K562 (cell line): ENCODE measurements at regions not wholly inside any gene's neighbourhood (a gene's known extent, or its start where the extent isn't known, plus 50 kb on each side); places are given as distances from the start of the nearest gene placed in this dataset.

Experiments
- BRCA1 ChIP-seq, 2 experiments: fragments of 450-650 bp in 1 of 2; sonication (generic) in 1 of 2; formaldehyde crosslinking in 1 of 2; IDR thresholded peaks; 2 replicates each; pipeline versions ENCODE4 v1.5.0 to v1.6.1; 2017 to 2020; ENCODE audit warnings: mild to moderate bottlenecking in 1 of 2, missing genetic modification reagents in 1 of 2
- FUS ChIP-seq: fragments of 200-400 bp; formaldehyde crosslinking; optimal IDR thresholded peaks from 2 replicates; pipeline ENCODE3; 2017; ENCODE audit warnings: low read depth, low read length
- HDAC8 ChIP-seq: fragments of 450-650 bp; IDR thresholded peaks from 2 replicates; pipeline ENCODE4 v1.6.1; 2016; ENCODE audit warnings: mild to moderate bottlenecking, missing genetic modification characterization, moderate library complexity, missing compliant biosample characterization
- KLF6 ChIP-seq: fragments of 250-450 bp; sonication (Bioruptor Pico); IDR thresholded peaks from 2 replicates; pipeline ENCODE4 v1.4.0; 2020; ENCODE audit warnings: mild to moderate bottlenecking, moderate library complexity, borderline replicate concordance
- MYBL2 ChIP-seq, 2 experiments: fragments of 450-650 bp in 1 of 2; sonication (generic) in 1 of 2; formaldehyde crosslinking in 1 of 2; IDR thresholded peaks; 2 replicates each; pipeline versions ENCODE4 v1.6.1 to v1.8.1; 2017 to 2022; ENCODE audit warnings: borderline replicate concordance in 1 of 2, inconsistent platforms in 1 of 2, low read depth in 1 of 2, mild to moderate bottlenecking in 1 of 2, missing genetic modification reagents in 1 of 2, moderate library complexity in 1 of 2
- RAD51 ChIP-seq: fragments of 450-650 bp; IDR thresholded peaks from 2 replicates; pipeline ENCODE4 v1.7.1; 2016; ENCODE audit warnings: low read depth, mild to moderate bottlenecking, borderline replicate concordance
- TAF9B ChIP-seq: fragments of 450-650 bp; IDR thresholded peaks from 2 replicates; pipeline ENCODE4 v1.6.1; 2018; ENCODE audit warnings: mild to moderate bottlenecking; ENCODE audit not compliant: partially characterized antibody
- ZBTB7A ChIP-seq: IDR thresholded peaks from 2 replicates; pipeline ENCODE4 v1.6.1; 2011; ENCODE audit warnings: low read depth, mild to moderate bottlenecking, low read length, moderate library complexity, borderline replicate concordance; ENCODE audit not compliant: control insufficient read depth
- ZC3H4 ChIP-seq: sonication (generic); formaldehyde crosslinking; IDR thresholded peaks from 2 replicates; pipeline ENCODE4 v1.9.0; 2021; ENCODE audit warnings: missing genetic modification reagents, borderline replicate concordance
- ZFP30 ChIP-seq: fragments of 250-450 bp; sonication (Bioruptor Pico); IDR thresholded peaks from 2 replicates; pipeline ENCODE4 v1.8.0; 2022; ENCODE audit warnings: moderate library complexity, mild to moderate bottlenecking, inconsistent platforms, borderline replicate concordance
- ZNF134 ChIP-seq: fragments of 250-450 bp; sonication (Bioruptor Pico); conservative IDR thresholded peaks from 2 replicates; pipeline ENCODE4 v1.4.0; 2020
- ZNF184 ChIP-seq: sonication (generic); formaldehyde crosslinking; IDR thresholded peaks from 2 replicates; pipeline ENCODE4 v1.5.0; 2020; ENCODE audit warnings: missing genetic modification reagents
- ZNF274 ChIP-seq: IDR thresholded peaks from 2 replicates; pipeline ENCODE4 v1.6.1; 2011; ENCODE audit warnings: low read depth, mild to moderate bottlenecking, low read length, moderate library complexity, borderline replicate concordance
- ZNF589 ChIP-seq: fragments of 200-800 bp; sonication (Bioruptor generic); IDR thresholded peaks from 2 replicates; pipeline ENCODE4 v1.6.1; 2016; ENCODE audit warnings: low read depth, missing genetic modification characterization, missing compliant biosample characterization
- TF ChIP-seq, protein P1 (sequence below): sonication (generic); formaldehyde crosslinking; IDR thresholded peaks from 2 replicates; pipeline ENCODE4 v1.8.0; 2022; ENCODE audit warnings: missing genetic modification reagents, mild to moderate bottlenecking, borderline replicate concordance
- TF ChIP-seq, protein P2 (sequence below): sonication (generic); formaldehyde crosslinking; IDR thresholded peaks from 2 replicates; pipeline ENCODE4 v1.8.0; 2022; ENCODE audit warnings: mild to moderate bottlenecking, missing genetic modification reagents
- TF ChIP-seq, protein P3 (sequence below): IDR thresholded peaks from 2 replicates; pipeline ENCODE4 v1.6.1; 2012; ENCODE audit warnings: low read depth, low read length, improper control_type of control experiment, borderline replicate concordance

DNA sequence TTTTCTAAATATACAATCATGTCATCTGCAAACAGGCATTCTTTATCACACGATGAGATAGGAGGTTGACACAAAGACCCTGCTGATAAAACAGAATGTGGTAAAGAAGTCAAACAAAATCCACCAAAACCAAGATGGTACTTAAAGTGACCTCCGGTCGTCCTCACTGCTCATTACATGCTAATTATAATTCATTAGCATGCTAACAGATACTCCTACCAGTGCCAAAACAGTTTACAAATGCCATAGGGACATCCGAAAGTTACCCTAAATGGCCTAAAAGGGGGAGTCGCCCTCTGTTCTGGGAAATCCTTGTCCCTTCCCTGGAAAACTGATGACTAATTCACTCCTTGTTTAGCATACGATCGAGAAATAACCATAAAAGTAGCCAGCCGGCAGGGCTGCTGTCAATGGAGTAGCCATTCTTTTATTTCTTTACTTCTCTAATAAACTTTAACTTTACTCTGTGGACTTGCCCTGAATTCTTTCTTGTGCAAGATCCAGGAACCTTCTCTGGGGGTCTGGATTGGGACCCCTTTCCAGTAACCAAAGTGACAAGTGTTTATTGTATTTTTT is 126.6 kb downstream of the CCDC71L start (continued):
- TF ChIP-seq, protein P1, sequence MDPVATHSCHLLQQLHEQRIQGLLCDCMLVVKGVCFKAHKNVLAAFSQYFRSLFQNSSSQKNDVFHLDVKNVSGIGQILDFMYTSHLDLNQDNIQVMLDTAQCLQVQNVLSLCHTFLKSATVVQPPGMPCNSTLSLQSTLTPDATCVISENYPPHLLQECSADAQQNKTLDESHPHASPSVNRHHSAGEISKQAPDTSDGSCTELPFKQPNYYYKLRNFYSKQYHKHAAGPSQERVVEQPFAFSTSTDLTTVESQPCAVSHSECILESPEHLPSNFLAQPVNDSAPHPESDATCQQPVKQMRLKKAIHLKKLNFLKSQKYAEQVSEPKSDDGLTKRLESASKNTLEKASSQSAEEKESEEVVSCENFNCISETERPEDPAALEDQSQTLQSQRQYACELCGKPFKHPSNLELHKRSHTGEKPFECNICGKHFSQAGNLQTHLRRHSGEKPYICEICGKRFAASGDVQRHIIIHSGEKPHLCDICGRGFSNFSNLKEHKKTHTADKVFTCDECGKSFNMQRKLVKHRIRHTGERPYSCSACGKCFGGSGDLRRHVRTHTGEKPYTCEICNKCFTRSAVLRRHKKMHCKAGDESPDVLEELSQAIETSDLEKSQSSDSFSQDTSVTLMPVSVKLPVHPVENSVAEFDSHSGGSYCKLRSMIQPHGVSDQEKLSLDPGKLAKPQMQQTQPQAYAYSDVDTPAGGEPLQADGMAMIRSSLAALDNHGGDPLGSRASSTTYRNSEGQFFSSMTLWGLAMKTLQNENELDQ, result no peak
- no peak for TF ChIP-seq ZNF134 (CRISPR knock-in tag)
- TF ChIP-seq ZFP30 (CRISPR knock-in tag), result no peak
- TF ChIP-seq RAD51, result no peak; the same call in 1 of the 2 replicates
- TF ChIP-seq HDAC8 (tag), result no peak
- no peak for TF ChIP-seq BRCA1 (IDR thresholded peaks at IDR 0.05)
- TF ChIP-seq BRCA1 (CRISPR knock-in tag; IDR thresholded peaks at IDR 0.05), result no peak
- TF ChIP-seq, protein P2, sequence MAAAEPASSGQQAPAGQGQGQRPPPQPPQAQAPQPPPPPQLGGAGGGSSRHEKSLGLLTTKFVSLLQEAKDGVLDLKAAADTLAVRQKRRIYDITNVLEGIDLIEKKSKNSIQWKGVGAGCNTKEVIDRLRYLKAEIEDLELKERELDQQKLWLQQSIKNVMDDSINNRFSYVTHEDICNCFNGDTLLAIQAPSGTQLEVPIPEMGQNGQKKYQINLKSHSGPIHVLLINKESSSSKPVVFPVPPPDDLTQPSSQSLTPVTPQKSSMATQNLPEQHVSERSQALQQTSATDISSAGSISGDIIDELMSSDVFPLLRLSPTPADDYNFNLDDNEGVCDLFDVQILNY (CRISPR knock-in tag), result no peak
- no peak for TF ChIP-seq ZC3H4
- TF ChIP-seq ZNF274, result no peak
- TF ChIP-seq ZNF589 (CRISPR knock-in tag), result 0 out of 2 replicates have a peak, but pooled peaks have one; percentile 61
- peak; percentile 23 for TF ChIP-seq TAF9B
- TF ChIP-seq, protein P3, sequence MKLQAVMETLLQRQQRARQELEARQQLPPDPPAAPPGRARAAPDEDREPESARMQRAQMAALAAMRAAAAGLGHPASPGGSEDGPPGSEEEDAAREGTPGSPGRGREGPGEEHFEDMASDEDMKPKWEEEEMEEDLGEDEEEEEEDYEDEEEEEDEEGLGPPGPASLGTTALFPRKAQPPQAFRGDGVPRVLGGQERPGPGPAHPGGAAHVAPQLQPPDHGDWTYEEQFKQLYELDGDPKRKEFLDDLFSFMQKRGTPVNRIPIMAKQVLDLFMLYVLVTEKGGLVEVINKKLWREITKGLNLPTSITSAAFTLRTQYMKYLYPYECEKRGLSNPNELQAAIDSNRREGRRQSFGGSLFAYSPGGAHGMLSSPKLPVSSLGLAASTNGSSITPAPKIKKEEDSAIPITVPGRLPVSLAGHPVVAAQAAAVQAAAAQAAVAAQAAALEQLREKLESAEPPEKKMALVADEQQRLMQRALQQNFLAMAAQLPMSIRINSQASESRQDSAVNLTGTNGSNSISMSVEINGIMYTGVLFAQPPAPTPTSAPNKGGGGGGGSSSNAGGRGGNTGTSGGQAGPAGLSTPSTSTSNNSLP, result peak; percentile 28; the same call in 1 of the 2 replicates
- no peak for TF ChIP-seq ZBTB7A
- no peak for TF ChIP-seq MYBL2 (IDR thresholded peaks at IDR 0.05; ENCODE audit: low read depth)
- no peak for TF ChIP-seq MYBL2 (CRISPR knock-in tag; IDR thresholded peaks at IDR 0.05; ENCODE audit: borderline replicate concordance)
- no peak for TF ChIP-seq ZNF184 (CRISPR knock-in tag)
- no peak for TF ChIP-seq FUS
- no peak for TF ChIP-seq KLF6
